ENCODE measurements at regions not wholly inside any gene's neighbourhood (a gene's known extent, or its start where the extent isn't known, plus 50 kb on each side); places are given as distances from the start of the nearest gene placed in this dataset.
A peak's percentile ranks its signal among the peaks of the same experiment; 100 is the strongest.

GRCh38 chr7:25854059-25854458, 297.9 kb upstream of the NFE2L3 start:
- Histone ChIP-seq H3K9me3 (ENCODE audit: control insufficient read depth in 3 of 3, low read length in 3 of 3) (no peaks in the 10 kb centered on the region), H3K4me3 (ENCODE audit: low read length in 3 of 3) (no peak overlapping the region), H3K27ac (ENCODE audit: low read depth, low read length) (no peak overlapping the region), H3K4me1 (ENCODE audit: control insufficient read depth in 3 of 3, insufficient read depth in 3 of 3, low read length in 3 of 3) (peaks cover 21 to 49% (median 30%) of the 10 kb centered on the region in 3 donors), H3K36me3 (ENCODE audit: control insufficient read depth in 3 of 3, insufficient read depth in 3 of 3, low read length in 3 of 3) (no peaks in the 10 kb centered on the region), H3K9ac (ENCODE audit: low read depth in 1 of 3, low read length in 3 of 3) (peak overlapping the region in 1 of 3 donors; percentile 65), H3K27me3 (ENCODE audit: control insufficient read depth in 3 of 3, insufficient read depth in 3 of 3, low read length in 3 of 3) (peaks cover 8 to 15% (median 11%) of the 10 kb centered on the region in 3 donors)

GRCh38 chr7:25854608-25855497, 297.1 kb upstream of the NFE2L3 start:
- Histone ChIP-seq H3K36me3 (ENCODE audit: control insufficient read depth in 3 of 3, insufficient read depth in 3 of 3, low read length in 3 of 3) (no peaks in the 10 kb centered on the region), H3K4me3 (ENCODE audit: low read length in 3 of 3) (peak overlapping the region; percentile 28 to 84 (median 29)), H3K4me1 (ENCODE audit: control insufficient read depth in 3 of 3, insufficient read depth in 3 of 3, low read length in 3 of 3) (peaks cover 15 to 41% (median 22%) of the 10 kb centered on the region in 3 donors), H3K9ac (ENCODE audit: low read depth in 1 of 3, low read length in 3 of 3) (peak overlapping the region; percentile 86 to 95 (median 93)), H3K27me3 (ENCODE audit: control insufficient read depth in 3 of 3, insufficient read depth in 3 of 3, low read length in 3 of 3) (peaks cover 9 to 18% (median 16%) of the 10 kb centered on the region in 3 donors), H3K9me3 (ENCODE audit: control insufficient read depth in 3 of 3, low read length in 3 of 3) (no peaks in the 10 kb centered on the region), H3K27ac (ENCODE audit: low read depth, low read length) (peak overlapping the region; percentile 91)

- Histone ChIP-seq H3K27me3 (ENCODE audit: control insufficient read depth in 3 of 3, insufficient read depth in 3 of 3, low read length in 3 of 3) (peaks cover 14 to 23% (median 16%) of the 10 kb centered on the region in 3 donors), H3K36me3 (ENCODE audit: control insufficient read depth in 3 of 3, insufficient read depth in 3 of 3, low read length in 3 of 3) (no peaks in the 10 kb centered on the region), H3K4me1 (ENCODE audit: control insufficient read depth in 3 of 3, insufficient read depth in 3 of 3, low read length in 3 of 3) (peaks cover 8 to 32% (median 19%) of the 10 kb centered on the region in 3 donors), H3K9ac (ENCODE audit: low read depth in 1 of 3, low read length in 3 of 3) (peak overlapping the region; percentile 86 to 95 (median 93)), H3K27ac (ENCODE audit: low read depth, low read length) (peak overlapping the region; percentile 91), H3K4me3 (ENCODE audit: low read length in 3 of 3) (peak overlapping the region; percentile 74 to 84 (median 81)), H3K9me3 (ENCODE audit: control insufficient read depth in 3 of 3, low read length in 3 of 3) (no peaks in the 10 kb centered on the region)
These were observed 295.9 kb upstream of the NFE2L3 start for GRCh38 chr7:25855854-25856782.

GRCh38 chr7:25857376-25858067, 294.5 kb upstream of the NFE2L3 start:
- H3K9me3 ChIP-seq (ENCODE audit: control insufficient read depth in 3 of 3, low read length in 3 of 3) = no peaks in the 10 kb centered on the region
- H3K27me3 ChIP-seq (ENCODE audit: control insufficient read depth in 3 of 3, insufficient read depth in 3 of 3, low read length in 3 of 3) = peaks cover 14 to 28% (median 16%) of the 10 kb centered on the region in 3 donors
- H3K4me3 ChIP-seq (ENCODE audit: low read length in 3 of 3) = peak overlapping the region; percentile 66 to 74 (median 66)
- H3K4me1 ChIP-seq (ENCODE audit: control insufficient read depth in 3 of 3, insufficient read depth in 3 of 3, low read length in 3 of 3) = peaks cover 2 to 22% (median 11%) of the 10 kb centered on the region in 3 donors
- peak overlapping the region; percentile 91 for H3K27ac ChIP-seq (ENCODE audit: low read depth, low read length)
- H3K36me3 ChIP-seq (ENCODE audit: control insufficient read depth in 3 of 3, insufficient read depth in 3 of 3, low read length in 3 of 3) = no peaks in the 10 kb centered on the region
- peak overlapping the region; percentile 65 to 84 (median 82) for H3K9ac ChIP-seq (ENCODE audit: low read depth in 1 of 3, low read length in 3 of 3)

- Histone ChIP-seq H3K4me1 (ENCODE audit: control insufficient read depth in 3 of 3, insufficient read depth in 3 of 3, low read length in 3 of 3) (peaks cover 2 to 22% (median 16%) of the 10 kb centered on the region in 3 donors), H3K27me3 (ENCODE audit: control insufficient read depth in 3 of 3, insufficient read depth in 3 of 3, low read length in 3 of 3) (peaks cover 14 to 29% (median 16%) of the 10 kb centered on the region in 3 donors), H3K4me3 (ENCODE audit: low read length in 3 of 3) (peak overlapping the region in 2 of 3 donors; percentile 66 to 74), H3K9me3 (ENCODE audit: control insufficient read depth in 3 of 3, low read length in 3 of 3) (no peaks in the 10 kb centered on the region), H3K36me3 (ENCODE audit: control insufficient read depth in 3 of 3, insufficient read depth in 3 of 3, low read length in 3 of 3) (no peaks in the 10 kb centered on the region), H3K27ac (ENCODE audit: low read depth, low read length) (peak overlapping the region; percentile 91), H3K9ac (ENCODE audit: low read depth in 1 of 3, low read length in 3 of 3) (peak overlapping the region in 2 of 3 donors; percentile 65 to 84)
These were observed 293.8 kb upstream of the NFE2L3 start for GRCh38 chr7:25858200-25858524.

- Histone ChIP-seq H3K36me3 (ENCODE audit: control insufficient read depth in 3 of 3, insufficient read depth in 3 of 3, low read length in 3 of 3) (no peaks in the 10 kb centered on the region), H3K9me3 (ENCODE audit: control insufficient read depth in 3 of 3, low read length in 3 of 3) (no peaks in the 10 kb centered on the region), H3K27ac (ENCODE audit: low read depth, low read length) (peak overlapping the region; percentile 91), H3K27me3 (ENCODE audit: control insufficient read depth in 3 of 3, insufficient read depth in 3 of 3, low read length in 3 of 3) (peaks cover 16 to 34% (median 16%) of the 10 kb centered on the region in 3 donors), H3K9ac (ENCODE audit: low read depth in 1 of 3, low read length in 3 of 3) (no peak overlapping the region), H3K4me1 (ENCODE audit: control insufficient read depth in 3 of 3, insufficient read depth in 3 of 3, low read length in 3 of 3) (peaks cover 2 to 22% (median 16%) of the 10 kb centered on the region in 3 donors), H3K4me3 (ENCODE audit: low read length in 3 of 3) (peak overlapping the region in 1 of 3 donors; percentile 74)
These were observed 293.2 kb upstream of the NFE2L3 start for GRCh38 chr7:25858525-25859411.

- peaks cover 0 to 2% (median 0%) of the 10 kb centered on the region in 3 donors for H3K9me3 ChIP-seq (ENCODE audit: control insufficient read depth in 3 of 3, low read length in 3 of 3)
- no peak overlapping the region for H3K9ac ChIP-seq (ENCODE audit: low read depth in 1 of 3, low read length in 3 of 3)
- no peak overlapping the region for H3K4me3 ChIP-seq (ENCODE audit: low read length in 3 of 3)
- peaks cover 2 to 15% (median 15%) of the 10 kb centered on the region in 3 donors for H3K4me1 ChIP-seq (ENCODE audit: control insufficient read depth in 3 of 3, insufficient read depth in 3 of 3, low read length in 3 of 3)
- peaks cover 17 to 42% (median 18%) of the 10 kb centered on the region in 3 donors for H3K27me3 ChIP-seq (ENCODE audit: control insufficient read depth in 3 of 3, insufficient read depth in 3 of 3, low read length in 3 of 3)
- no peaks in the 10 kb centered on the region for H3K36me3 ChIP-seq (ENCODE audit: control insufficient read depth in 3 of 3, insufficient read depth in 3 of 3, low read length in 3 of 3)
- peak overlapping the region; percentile 20 for H3K27ac ChIP-seq (ENCODE audit: low read depth, low read length)
These were observed 292.4 kb upstream of the NFE2L3 start for GRCh38 chr7:25859412-25860274.
